ENCODE measurements at regions not wholly inside any gene's neighbourhood (a gene's known extent, or its start where the extent isn't known, plus 50 kb on each side); places are given as distances from the start of the nearest gene placed in this dataset.
"Not testable (repeated sequence)": the region's sequence is repeated elsewhere in the genome, so short reads cannot be mapped to it uniquely, and the experiment has no call there.

GRCh38 chr3:101913168-101913567, 63.9 kb downstream of the NFKBIZ start:
- no peaks in the 10 kb centered on the region for H3K79me2 ChIP-seq (ENCODE audit: low read length)
- H3K36me3 ChIP-seq (replicated peaks; ENCODE audit: low read depth, low read length): peaks cover 1% of the 10 kb centered on the region
- TF ChIP-seq CTCF (IDR thresholded peaks at IDR 0.05; ENCODE audit: low read depth, low read length): no peak
- TF ChIP-seq EZH2phosphoT487 (IDR thresholded peaks at IDR 0.05; ENCODE audit: low read depth): no peak
- no peak overlapping the region for H3K27ac ChIP-seq (ENCODE audit: low read length)
- H3K4me1 ChIP-seq (ENCODE audit: low read length): peaks cover 11% of the 10 kb centered on the region
- no peaks in the 10 kb centered on the region for H3K27me3 ChIP-seq (ENCODE audit: low read depth, low read length)
- no peak overlapping the region for H3K4me3 ChIP-seq (ENCODE audit: low read length)
- H3K4me2 ChIP-seq (ENCODE audit: low read length): no peak overlapping the region
- 0 out of 2 replicates have a peak overlapping the region, but pooled peaks have one; percentile 25 for H2AFZ ChIP-seq (ENCODE audit: low read depth, low read length)
- no peaks in the 10 kb centered on the region for H4K20me1 ChIP-seq (ENCODE audit: insufficient read depth, low read length)
- H3K9ac ChIP-seq (ENCODE audit: low read length): no peak overlapping the region
- H3K9me3 ChIP-seq (ENCODE audit: insufficient read depth, low read length): peaks cover 1% of the 10 kb centered on the region; the same call in 1 of the 2 replicates

GRCh38 chr3:101917761-101918160, 68.4 kb downstream of the NFKBIZ start:
- H3K4me2 ChIP-seq (ENCODE audit: low read length); H3K27me3 ChIP-seq (ENCODE audit: low read depth, low read length); H3K27ac ChIP-seq (ENCODE audit: low read length): not testable (repeated sequence)

GRCh38 chr3:101922151-101922725, 72.9 kb downstream of the NFKBIZ start:
- not testable (repeated sequence) for H3K27me3 ChIP-seq (ENCODE audit: low read depth, low read length); H3K4me3 ChIP-seq (ENCODE audit: low read length); H3K79me2 ChIP-seq (ENCODE audit: low read length); H3K9me3 ChIP-seq (ENCODE audit: insufficient read depth, low read length); H3K9ac ChIP-seq (ENCODE audit: low read length); H2AFZ ChIP-seq (ENCODE audit: low read depth, low read length); H3K27ac ChIP-seq (ENCODE audit: low read length); H3K36me3 ChIP-seq (replicated peaks; ENCODE audit: low read depth, low read length); H4K20me1 ChIP-seq (ENCODE audit: insufficient read depth, low read length); H3K4me2 ChIP-seq (ENCODE audit: low read length)
- H3K4me1 ChIP-seq (ENCODE audit: low read length): peaks cover 42% of the 10 kb centered on the region

More at GRCh38 chr3:101917761-101918160, 68.4 kb downstream of the NFKBIZ start:
- H3K9ac ChIP-seq (ENCODE audit: low read length); H4K20me1 ChIP-seq (ENCODE audit: insufficient read depth, low read length); H3K36me3 ChIP-seq (replicated peaks; ENCODE audit: low read depth, low read length); H2AFZ ChIP-seq (ENCODE audit: low read depth, low read length); H3K9me3 ChIP-seq (ENCODE audit: insufficient read depth, low read length); H3K79me2 ChIP-seq (ENCODE audit: low read length); H3K4me3 ChIP-seq (ENCODE audit: low read length): not testable (repeated sequence)
- H3K4me1 ChIP-seq (ENCODE audit: low read length): peaks cover 20% of the 10 kb centered on the region

- H3K79me2 ChIP-seq (ENCODE audit: low read length); H4K20me1 ChIP-seq (ENCODE audit: insufficient read depth, low read length); H3K4me3 ChIP-seq (ENCODE audit: low read length); H3K36me3 ChIP-seq (replicated peaks; ENCODE audit: low read depth, low read length); H3K9me3 ChIP-seq (ENCODE audit: insufficient read depth, low read length); H2AFZ ChIP-seq (ENCODE audit: low read depth, low read length); H3K27me3 ChIP-seq (ENCODE audit: low read depth, low read length): not testable (repeated sequence)
- Histone ChIP-seq H3K4me1 (ENCODE audit: low read length) (peaks cover 45% of the 10 kb centered on the region), H3K9ac (ENCODE audit: low read length) (peak overlapping the region; percentile 42; the same call in 1 of the 2 replicates), H3K27ac (ENCODE audit: low read length) (peak overlapping the region; percentile 48; the same call in 1 of the 2 replicates), H3K4me2 (ENCODE audit: low read length) (peak overlapping the region; percentile 42)
Observed at GRCh38 chr3:101924621-101925020, 75.3 kb downstream of the NFKBIZ start.

GRCh38 chr3:101925124-101925523, 75.8 kb downstream of the NFKBIZ start:
- Histone ChIP-seq H3K27ac (ENCODE audit: low read length) (peak overlapping the region; percentile 48), H3K4me1 (ENCODE audit: low read length) (peaks cover 45% of the 10 kb centered on the region), H3K4me2 (ENCODE audit: low read length) (peak overlapping the region; percentile 73), H3K9ac (ENCODE audit: low read length) (peak overlapping the region; percentile 61; the same call in 1 of the 2 replicates)
- H3K27me3 ChIP-seq (ENCODE audit: low read depth, low read length); H2AFZ ChIP-seq (ENCODE audit: low read depth, low read length); H3K79me2 ChIP-seq (ENCODE audit: low read length); H4K20me1 ChIP-seq (ENCODE audit: insufficient read depth, low read length); H3K9me3 ChIP-seq (ENCODE audit: insufficient read depth, low read length); H3K4me3 ChIP-seq (ENCODE audit: low read length); H3K36me3 ChIP-seq (replicated peaks; ENCODE audit: low read depth, low read length): not testable (repeated sequence)

GRCh38 chr3:101925564-101925963, 76.2 kb downstream of the NFKBIZ start:
- Histone ChIP-seq H3K4me2 (ENCODE audit: low read length) (peak overlapping the region; percentile 73), H3K9ac (ENCODE audit: low read length) (peak overlapping the region; percentile 61), H3K27ac (ENCODE audit: low read length) (peak overlapping the region; percentile 48), H3K4me3 (ENCODE audit: low read length) (peak overlapping the region; percentile 60), H3K36me3 (replicated peaks; ENCODE audit: low read depth, low read length) (no peaks in the 10 kb centered on the region), H3K4me1 (ENCODE audit: low read length) (peaks cover 45% of the 10 kb centered on the region), H4K20me1 (ENCODE audit: insufficient read depth, low read length) (no peaks in the 10 kb centered on the region), H2AFZ (ENCODE audit: low read depth, low read length) (0 out of 2 replicates have a peak overlapping the region, but pooled peaks have one; percentile 71), H3K9me3 (ENCODE audit: insufficient read depth, low read length) (no peaks in the 10 kb centered on the region), H3K27me3 (ENCODE audit: low read depth, low read length) (no peaks in the 10 kb centered on the region), H3K79me2 (ENCODE audit: low read length) (no peaks in the 10 kb centered on the region)
- TF ChIP-seq EZH2phosphoT487 (IDR thresholded peaks at IDR 0.05; ENCODE audit: low read depth): no peak
- TF ChIP-seq CTCF (IDR thresholded peaks at IDR 0.05; ENCODE audit: low read depth, low read length): no peak
